Spleen (tissue), 7 donors: ENCODE measurements at regions not wholly inside any gene's neighbourhood (a gene's known extent, or its start where the extent isn't known, plus 50 kb on each side); places are given as distances from the start of the nearest gene placed in this dataset.

Experiments
- CTCF ChIP-seq, 11 experiments: fragments of 200-600 bp in 7 of 11; fragments of 450-650 bp in 4 of 11; sonication (generic) in 4 of 11; IDR thresholded peaks in 8 of 11; conservative IDR thresholded peaks in 3 of 11; 1 replicate in 7 of 11; 2 replicates in 4 of 11; pipeline versions ENCODE4 v1.4.0 to v1.8.0; 2016 to 2021; ENCODE audit warnings: antibody characterized with exemption in 11 of 11, inconsistent platforms in 4 of 11, mild to moderate bottlenecking in 1 of 11
- POLR2A ChIP-seq, 3 donors: fragments of 450-650 bp; IDR thresholded peaks; one replicate each; pipeline ENCODE4 v1.5.1; 2017; ENCODE audit warnings: antibody characterized with exemption in 3 of 3, mild to moderate bottlenecking in 1 of 3
- donor health status: DM: no; HTN: no; CAD: no; lungs with moderate emphysema.
- donor health status: DM: no; HTN: no; CAD: no.
- donor health status: DM: no; HTN: no; CAD: no.

GRCh38 chrX:137366018-137366633 is 199.8 kb upstream of the ZIC3 start:
- TF ChIP-seq POLR2A (IDR thresholded peaks at IDR 0.05), result no peak
- TF ChIP-seq CTCF (IDR thresholded peaks at IDR 0.05 in 8 of 11, conservative IDR thresholded peaks at IDR 0.05 in 3 of 11), result no peak
